HPDE6-E6E7 (cell line): ENCODE measurements at regions not wholly inside any gene's neighbourhood (a gene's known extent, or its start where the extent isn't known, plus 50 kb on each side); places are given as distances from the start of the nearest gene placed in this dataset.

Source experiments
- DNase-seq: peaks from one replicate; pipeline ENCODE4 v3.0.0; 2011; ENCODE audit warnings: missing footprints; ENCODE audit errors: extremely low spot score

GRCh38 chr16:86683441-86684194, 105.3 kb downstream of the FOXL1 start:
- no peak for DNase-seq

GRCh38 chr16:86685076-86685475, 106.7 kb downstream of the FOXL1 start:
- DNase-seq = no peak

GRCh38 chr16:86690970-86691369, 112.6 kb downstream of the FOXL1 start:
- no peak for DNase-seq

GRCh38 chr16:86692426-86692825, 114.1 kb downstream of the FOXL1 start:
- DNase-seq = no peak

GRCh38 chr16:86693033-86693432, 114.7 kb downstream of the FOXL1 start:
- no peak for DNase-seq

GRCh38 chr16:86697715-86698114, 119.4 kb downstream of the FOXL1 start:
- DNase-seq = no peak

GRCh38 chr16:86700046-86700945, 121.9 kb downstream of the FOXL1 start:
- no peak for DNase-seq

GRCh38 chr16:86701286-86701975, 123.1 kb downstream of the FOXL1 start:
- no peak for DNase-seq

- DNase-seq = no peak
Observed at GRCh38 chr16:86702824-86703588, 124.7 kb downstream of the FOXL1 start.

- DNase-seq = no peak
Observed at GRCh38 chr16:86704516-86704915, 126.2 kb downstream of the FOXL1 start.

GRCh38 chr16:86706726-86707125, 128.4 kb downstream of the FOXL1 start:
- no peak for DNase-seq

GRCh38 chr16:86707171-86707570, 128.8 kb downstream of the FOXL1 start:
- DNase-seq = no peak

- DNase-seq = no peak
Observed at GRCh38 chr16:86707581-86707980, 129.2 kb downstream of the FOXL1 start.

- DNase-seq = no peak
Observed at GRCh38 chr16:86708431-86708830, 130.1 kb downstream of the FOXL1 start.

- DNase-seq = no peak
Observed at GRCh38 chr16:86709103-86709502, 130.8 kb downstream of the FOXL1 start.

- DNase-seq = no peak
Observed at GRCh38 chr16:86709902-86710601, 131.7 kb downstream of the FOXL1 start.

GRCh38 chr16:86710602-86710950, 132.2 kb downstream of the FOXL1 start:
- DNase-seq = no peak

- no peak for DNase-seq
Observed at GRCh38 chr16:86712158-86713009, 134.0 kb downstream of the FOXL1 start.

- no peak for DNase-seq
Observed at GRCh38 chr16:86713021-86713631, 134.8 kb downstream of the FOXL1 start.

GRCh38 chr16:86714166-86714565, 135.8 kb downstream of the FOXL1 start:
- no peak for DNase-seq
